Type B pancreatic cell (in vitro differentiated cells): ENCODE measurements at regions not wholly inside any gene's neighbourhood (a gene's known extent, or its start where the extent isn't known, plus 50 kb on each side); places are given as distances from the start of the nearest gene placed in this dataset.

Experiments used
- DNase-seq: peaks from one replicate; pipeline ENCODE4 v3.0.0; 2021; ENCODE audit warnings: mixed read lengths; ENCODE audit not compliant: unreplicated experiment; ENCODE audit errors: extremely low spot score
- H3K27ac Mint-ChIP-seq: 2 replicates; pipeline ENCODE4 v1.8.0; 2021; ENCODE audit warnings: mild to moderate bottlenecking, mixed read lengths
- H3K27me3 Mint-ChIP-seq: 2 replicates; pipeline ENCODE4 v1.8.0; 2021; ENCODE audit warnings: mixed read lengths
- H3K36me3 Mint-ChIP-seq: 2 replicates; pipeline ENCODE4 v1.8.0; 2021; ENCODE audit warnings: mixed read lengths
- H3K4me1 Mint-ChIP-seq: one replicate; pipeline ENCODE4 v1.8.0; 2021; ENCODE audit warnings: mixed read lengths; ENCODE audit not compliant: unreplicated experiment
- H3K4me3 Mint-ChIP-seq: 2 replicates; pipeline ENCODE4 v1.8.0; 2021; ENCODE audit warnings: mild to moderate bottlenecking, mixed read lengths
- H3K9me3 Mint-ChIP-seq: 2 replicates; pipeline ENCODE4 v1.8.0; 2021; ENCODE audit warnings: mixed read lengths
- TF ChIP-seq, protein P1 (sequence below): fragments of 200-600 bp; sonication (generic); conservative IDR thresholded peaks from 2 replicates; pipeline ENCODE4 v1.5.0; 2021; ENCODE audit warnings: antibody characterized with exemption, mild to moderate bottlenecking

DNA sequence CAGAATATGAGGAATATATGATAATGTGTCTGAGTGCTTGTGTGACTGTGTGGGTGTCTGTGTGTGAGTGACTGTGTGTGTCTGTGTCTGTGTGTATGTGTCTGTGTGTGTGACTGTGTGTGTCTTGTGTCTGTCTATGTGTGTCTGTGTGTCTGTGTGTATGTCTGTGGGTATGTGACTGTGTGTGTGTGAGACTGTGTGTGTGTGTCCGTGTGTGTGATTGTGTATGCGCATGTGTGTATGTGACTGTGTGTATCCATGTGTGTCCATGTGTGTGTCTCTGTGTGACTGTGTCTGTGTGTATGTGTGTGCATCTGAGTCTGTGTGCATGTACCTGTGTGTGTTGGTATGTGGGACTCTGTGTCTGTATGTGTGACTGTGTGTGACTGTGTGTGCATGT lies 1361.2 kb upstream of the TMEM132C start:
- Mint-ChIP-seq H3K36me3 (no peaks in the 10 kb centered on the region), H3K9me3 (no peaks in the 10 kb centered on the region), H3K27ac (no peak overlapping the region), H3K4me1 (no peaks in the 10 kb centered on the region), H3K4me3 (no peak overlapping the region), H3K27me3 (peaks cover 3% of the 10 kb centered on the region)
- TF ChIP-seq, protein P1, sequence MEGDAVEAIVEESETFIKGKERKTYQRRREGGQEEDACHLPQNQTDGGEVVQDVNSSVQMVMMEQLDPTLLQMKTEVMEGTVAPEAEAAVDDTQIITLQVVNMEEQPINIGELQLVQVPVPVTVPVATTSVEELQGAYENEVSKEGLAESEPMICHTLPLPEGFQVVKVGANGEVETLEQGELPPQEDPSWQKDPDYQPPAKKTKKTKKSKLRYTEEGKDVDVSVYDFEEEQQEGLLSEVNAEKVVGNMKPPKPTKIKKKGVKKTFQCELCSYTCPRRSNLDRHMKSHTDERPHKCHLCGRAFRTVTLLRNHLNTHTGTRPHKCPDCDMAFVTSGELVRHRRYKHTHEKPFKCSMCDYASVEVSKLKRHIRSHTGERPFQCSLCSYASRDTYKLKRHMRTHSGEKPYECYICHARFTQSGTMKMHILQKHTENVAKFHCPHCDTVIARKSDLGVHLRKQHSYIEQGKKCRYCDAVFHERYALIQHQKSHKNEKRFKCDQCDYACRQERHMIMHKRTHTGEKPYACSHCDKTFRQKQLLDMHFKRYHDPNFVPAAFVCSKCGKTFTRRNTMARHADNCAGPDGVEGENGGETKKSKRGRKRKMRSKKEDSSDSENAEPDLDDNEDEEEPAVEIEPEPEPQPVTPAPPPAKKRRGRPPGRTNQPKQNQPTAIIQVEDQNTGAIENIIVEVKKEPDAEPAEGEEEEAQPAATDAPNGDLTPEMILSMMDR: no peak
- no peak for DNase-seq

DNA sequence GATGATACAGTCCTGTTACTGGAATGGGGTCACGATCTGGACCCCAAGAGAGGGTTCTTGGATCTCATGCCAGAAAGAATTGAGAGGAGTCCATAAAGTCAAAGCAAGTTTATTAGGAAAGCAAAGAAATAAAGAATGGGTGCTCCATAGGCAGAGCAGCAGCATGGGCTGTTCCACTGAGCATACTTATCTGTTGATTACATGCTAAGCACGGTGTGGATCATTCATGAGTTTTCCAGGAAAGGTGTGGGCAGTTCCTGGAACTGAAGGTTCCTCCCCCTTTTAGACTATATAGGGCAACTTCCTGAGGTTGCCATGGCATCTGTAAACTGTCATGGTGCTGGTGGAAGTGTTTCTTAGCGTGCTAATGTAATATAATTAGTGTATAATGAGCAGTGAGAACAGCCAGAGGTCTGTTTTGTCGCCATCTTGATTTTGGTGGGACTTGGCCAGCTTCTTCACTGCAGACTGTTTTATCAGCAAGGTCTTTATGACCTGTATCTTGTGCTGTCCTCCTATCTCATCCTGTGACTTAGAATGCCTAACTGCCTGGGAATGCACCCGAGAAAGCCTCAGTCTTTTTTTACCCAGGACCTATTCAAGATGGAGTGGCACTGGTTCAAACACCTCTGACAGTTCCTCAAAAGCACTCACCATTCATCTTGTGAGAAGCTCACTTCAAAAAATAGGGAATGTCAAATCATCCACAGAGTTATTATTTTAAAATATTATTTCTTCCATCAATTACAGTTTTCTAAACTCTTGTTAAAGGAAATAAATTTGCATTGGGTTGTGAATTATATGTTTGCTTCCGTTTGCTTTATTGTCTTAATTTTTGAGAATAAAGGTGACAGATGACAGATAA lies 1358.8 kb upstream of the TMEM132C start:
- Mint-ChIP-seq H3K36me3 (no peaks in the 10 kb centered on the region), H3K27ac (no peak overlapping the region), H3K4me1 (no peaks in the 10 kb centered on the region), H3K9me3 (no peaks in the 10 kb centered on the region), H3K4me3 (no peak overlapping the region), H3K27me3 (no peaks in the 10 kb centered on the region)
- TF ChIP-seq, protein P1: no peak
- no peak for DNase-seq

DNA sequence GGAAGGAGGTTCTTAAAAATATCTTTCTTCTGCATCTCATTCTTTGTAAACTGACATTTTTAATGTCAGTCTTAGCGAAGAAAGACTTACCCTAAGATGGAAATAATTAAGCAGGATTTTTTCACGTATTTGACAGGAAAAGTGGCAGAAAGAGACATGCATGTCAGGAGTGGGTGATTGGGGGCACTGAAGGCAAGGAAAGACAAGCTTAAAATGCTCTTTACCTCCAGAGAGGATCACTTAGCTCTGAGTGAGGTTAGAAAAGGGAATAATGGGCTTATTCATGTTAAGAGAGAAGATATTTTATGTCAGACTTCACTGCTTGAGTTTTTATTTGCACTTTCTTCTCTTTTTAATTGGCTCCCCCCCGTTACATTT lies 1358.2 kb upstream of the TMEM132C start:
- no peak for DNase-seq
- H3K27me3 Mint-ChIP-seq: no peaks in the 10 kb centered on the region
- TF ChIP-seq, protein P1: no peak
- no peaks in the 10 kb centered on the region for H3K36me3 Mint-ChIP-seq
- H3K27ac Mint-ChIP-seq: no peak overlapping the region
- H3K9me3 Mint-ChIP-seq: no peaks in the 10 kb centered on the region
- H3K4me3 Mint-ChIP-seq: no peak overlapping the region
- H3K4me1 Mint-ChIP-seq: no peaks in the 10 kb centered on the region

DNA sequence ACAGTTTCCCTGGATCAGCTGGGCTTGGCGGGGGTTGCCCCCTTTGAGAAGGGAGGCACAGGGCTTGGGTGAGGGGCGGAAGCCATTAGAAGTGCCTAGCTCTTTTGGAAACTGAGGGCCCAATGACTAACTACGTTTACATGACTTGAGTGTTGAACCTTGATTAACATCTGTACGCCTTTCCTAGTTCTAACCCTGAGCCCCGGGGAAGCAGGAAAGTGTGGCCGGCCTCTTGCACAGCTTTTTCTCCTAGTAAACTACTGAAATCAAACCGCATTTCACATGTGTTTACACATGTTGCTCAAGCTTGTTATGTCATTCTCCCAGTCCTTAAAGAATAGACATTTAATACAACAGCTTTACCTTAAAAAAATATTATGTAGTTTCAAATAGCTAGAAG lies 1356.4 kb upstream of the TMEM132C start:
- H3K27me3 Mint-ChIP-seq: no peaks in the 10 kb centered on the region
- peaks cover 4% of the 10 kb centered on the region for H3K4me1 Mint-ChIP-seq
- H3K9me3 Mint-ChIP-seq: no peaks in the 10 kb centered on the region
- TF ChIP-seq, protein P1: no peak
- H3K27ac Mint-ChIP-seq: no peak overlapping the region
- no peak for DNase-seq
- H3K36me3 Mint-ChIP-seq: no peaks in the 10 kb centered on the region
- no peak overlapping the region for H3K4me3 Mint-ChIP-seq

GRCh38 chr12:126912111-126912510 lies 1354.9 kb upstream of the TMEM132C start:
- no peaks in the 10 kb centered on the region for H3K9me3 Mint-ChIP-seq
- TF ChIP-seq, protein P1: no peak
- no peaks in the 10 kb centered on the region for H3K27me3 Mint-ChIP-seq
- no peaks in the 10 kb centered on the region for H3K36me3 Mint-ChIP-seq
- no peak overlapping the region for H3K4me3 Mint-ChIP-seq
- peaks cover 4% of the 10 kb centered on the region for H3K4me1 Mint-ChIP-seq
- H3K27ac Mint-ChIP-seq: no peak overlapping the region
- DNase-seq: no peak
